ENCODE measurements at regions not wholly inside any gene's neighbourhood (a gene's known extent, or its start where the extent isn't known, plus 50 kb on each side); places are given as distances from the start of the nearest gene placed in this dataset.

GRCh38 chr11:134725716-134726639 lies 313.9 kb upstream of the B3GAT1 start:
- no peaks in the 10 kb centered on the region for H4K20me1 ChIP-seq (ENCODE audit: insufficient read depth, low read length)
- H2AFZ ChIP-seq (ENCODE audit: low read length), result no peak overlapping the region
- no peaks in the 10 kb centered on the region for H3F3A ChIP-seq (ENCODE audit: insufficient read depth, low read length)
- H3K4me1 ChIP-seq (ENCODE audit: insufficient read depth, low read length, severe bottlenecking), result no peaks in the 10 kb centered on the region
- H3K9me2 ChIP-seq (ENCODE audit: low read depth, low read length), result no peaks in the 10 kb centered on the region
- peak; percentile 40; the same call in 1 of the 2 replicates for TF ChIP-seq CTCF (IDR thresholded peaks at IDR 0.05; ENCODE audit: low read length)
- no peak for TF ChIP-seq EZH2 (IDR thresholded peaks at IDR 0.05; ENCODE audit: borderline replicate concordance, low read length)
- no peaks in the 10 kb centered on the region for H3K9me3 ChIP-seq (ENCODE audit: low read length)
- H3K27ac ChIP-seq (ENCODE audit: low read depth, low read length, poor library complexity, severe bottlenecking), result no peak overlapping the region
- H3K79me2 ChIP-seq (ENCODE audit: insufficient read depth, low read length), result no peaks in the 10 kb centered on the region
- H3K9ac ChIP-seq (ENCODE audit: low read length), result no peak overlapping the region
- no peaks in the 10 kb centered on the region for H3K27me3 ChIP-seq (ENCODE audit: insufficient read depth, low read length)
- H3K4me2 ChIP-seq (ENCODE audit: low read length), result no peak overlapping the region
- no peaks in the 10 kb centered on the region for H3K36me3 ChIP-seq (ENCODE audit: insufficient read depth, low read length)
- H3K4me3 ChIP-seq (ENCODE audit: low read depth, low read length, poor library complexity, severe bottlenecking), result no peak overlapping the region

- Histone ChIP-seq H3K9me3 (ENCODE audit: low read length) (no peaks in the 10 kb centered on the region), H3K9ac (ENCODE audit: low read length) (no peak overlapping the region), H4K20me1 (ENCODE audit: insufficient read depth, low read length) (no peaks in the 10 kb centered on the region)
Observed at GRCh38 chr11:134725211-134725610, 313.2 kb upstream of the B3GAT1 start.

GRCh38 chr11:134724779-134725140 lies 312.7 kb upstream of the B3GAT1 start:
- Histone ChIP-seq H2AFZ (ENCODE audit: low read length) (no peak overlapping the region), H3K27ac (ENCODE audit: low read depth, low read length, poor library complexity, severe bottlenecking) (no peak overlapping the region), H3K9ac (ENCODE audit: low read length) (no peak overlapping the region), H3K4me1 (ENCODE audit: insufficient read depth, low read length, severe bottlenecking) (no peaks in the 10 kb centered on the region), H3K79me2 (ENCODE audit: insufficient read depth, low read length) (no peaks in the 10 kb centered on the region), H3K4me2 (ENCODE audit: low read length) (no peak overlapping the region), H3K36me3 (ENCODE audit: insufficient read depth, low read length) (no peaks in the 10 kb centered on the region), H3K4me3 (ENCODE audit: low read depth, low read length, poor library complexity, severe bottlenecking) (no peak overlapping the region), H3K9me2 (ENCODE audit: low read depth, low read length) (no peaks in the 10 kb centered on the region), H3K9me3 (ENCODE audit: low read length) (no peaks in the 10 kb centered on the region), H3F3A (ENCODE audit: insufficient read depth, low read length) (no peaks in the 10 kb centered on the region), H3K27me3 (ENCODE audit: insufficient read depth, low read length) (no peaks in the 10 kb centered on the region), H4K20me1 (ENCODE audit: insufficient read depth, low read length) (no peaks in the 10 kb centered on the region)
- TF ChIP-seq EZH2 (IDR thresholded peaks at IDR 0.05; ENCODE audit: borderline replicate concordance, low read length) (no peak), CTCF (IDR thresholded peaks at IDR 0.05; ENCODE audit: low read length) (no peak)

More at GRCh38 chr11:134725211-134725610, 313.2 kb upstream of the B3GAT1 start:
- no peak overlapping the region for H3K27ac ChIP-seq (ENCODE audit: low read depth, low read length, poor library complexity, severe bottlenecking)
- H3K79me2 ChIP-seq (ENCODE audit: insufficient read depth, low read length), result no peaks in the 10 kb centered on the region
- no peaks in the 10 kb centered on the region for H3K27me3 ChIP-seq (ENCODE audit: insufficient read depth, low read length)
- H3K9me2 ChIP-seq (ENCODE audit: low read depth, low read length), result no peaks in the 10 kb centered on the region
- no peaks in the 10 kb centered on the region for H3F3A ChIP-seq (ENCODE audit: insufficient read depth, low read length)
- no peak overlapping the region for H3K4me3 ChIP-seq (ENCODE audit: low read depth, low read length, poor library complexity, severe bottlenecking)
- H3K4me1 ChIP-seq (ENCODE audit: insufficient read depth, low read length, severe bottlenecking), result no peaks in the 10 kb centered on the region
- no peak overlapping the region for H3K4me2 ChIP-seq (ENCODE audit: low read length)
- no peaks in the 10 kb centered on the region for H3K36me3 ChIP-seq (ENCODE audit: insufficient read depth, low read length)
- TF ChIP-seq EZH2 (IDR thresholded peaks at IDR 0.05; ENCODE audit: borderline replicate concordance, low read length) (no peak), CTCF (IDR thresholded peaks at IDR 0.05; ENCODE audit: low read length) (no peak)
- no peak overlapping the region for H2AFZ ChIP-seq (ENCODE audit: low read length)

Measured in OCI-LY1 (cell line).